Fibroblast of mammary gland (primary cell): ENCODE measurements at regions not wholly inside any gene's neighbourhood (a gene's known extent, or its start where the extent isn't known, plus 50 kb on each side); places are given as distances from the start of the nearest gene placed in this dataset.

ENCODE experiments used
- DNase-seq: peaks from one replicate; pipeline ENCODE4 v3.0.0-alpha.2; 2010; ENCODE audit warnings: low read depth
- H3K4me3 ChIP-seq: 2 replicates; pipeline ENCODE4 v1.5.1; 2011; ENCODE audit warnings: low read depth, mild to moderate bottlenecking, low read length, moderate library complexity; ENCODE audit not compliant: control insufficient read depth
- CTCF ChIP-seq: conservative IDR thresholded peaks from 2 replicates; pipeline ENCODE4 v1.5.1; 2011; ENCODE audit warnings: low read depth, low read length, inconsistent platforms; ENCODE audit not compliant: control insufficient read depth, insufficient read depth

- no peak for DNase-seq
- no peak for TF ChIP-seq CTCF
- H3K4me3 ChIP-seq = no peak overlapping the region
Measured at GRCh38 chr17:72175787-72176515, 55.1 kb downstream of the SOX9 start.

GRCh38 chr17:72176516-72176851 is 55.7 kb downstream of the SOX9 start:
- no peak for TF ChIP-seq CTCF
- H3K4me3 ChIP-seq = no peak overlapping the region
- no peak for DNase-seq

GRCh38 chr17:72176951-72177660 is 56.3 kb downstream of the SOX9 start:
- no peak for TF ChIP-seq CTCF
- H3K4me3 ChIP-seq = no peak overlapping the region
- DNase-seq = no peak

GRCh38 chr17:72177738-72178137 is 56.9 kb downstream of the SOX9 start:
- no peak overlapping the region for H3K4me3 ChIP-seq
- TF ChIP-seq CTCF = no peak
- DNase-seq = no peak

- TF ChIP-seq CTCF = no peak
- H3K4me3 ChIP-seq = no peak overlapping the region
- no peak for DNase-seq
Measured at GRCh38 chr17:72182371-72182873, 61.6 kb downstream of the SOX9 start.

- TF ChIP-seq CTCF = no peak
- no peak for DNase-seq
- H3K4me3 ChIP-seq = no peak overlapping the region
Measured at GRCh38 chr17:72183194-72183685, 62.4 kb downstream of the SOX9 start.
